H1 (cell line): ENCODE measurements at regions not wholly inside any gene's neighbourhood (a gene's known extent, or its start where the extent isn't known, plus 50 kb on each side); places are given as distances from the start of the nearest gene placed in this dataset.

Source experiments
- KDM5A ChIP-seq: fragments of 200-600 bp; IDR thresholded peaks from 2 replicates; pipeline ENCODE4 v1.7.1; 2012; ENCODE audit warnings: mild to moderate bottlenecking, low read length, inconsistent platforms, mixed read lengths
- POLR2AphosphoS5 ChIP-seq: IDR thresholded peaks from 2 replicates; pipeline ENCODE4 v1.6.1; 2011; ENCODE audit warnings: low read depth, low read length

- TF ChIP-seq POLR2AphosphoS5 (no peak), KDM5A (no peak)
These were observed 93.3 kb downstream of the TNFRSF13B start (continued) for GRCh38 chr17:16878606-16879005.
